Neuronal stem cell (in vitro differentiated cells): ENCODE measurements at regions not wholly inside any gene's neighbourhood (a gene's known extent, or its start where the extent isn't known, plus 50 kb on each side); places are given as distances from the start of the nearest gene placed in this dataset.

Experiments used
- DNase-seq: peaks from one replicate; pipeline ENCODE4 v3.0.0-alpha.2; 2013; ENCODE audit warnings: low spot score
- H2AFZ ChIP-seq: one replicate; pipeline ENCODE4 v1.6.1; 2013; ENCODE audit warnings: mild to moderate bottlenecking, low read length, inconsistent platforms
- H2AK5ac ChIP-seq: 2 replicates; pipeline ENCODE4 v1.6.1; 2013; ENCODE audit warnings: low read depth, mild to moderate bottlenecking, inconsistent platforms, low read length, moderate library complexity, mixed read lengths
- H2BK120ac ChIP-seq: 2 replicates; pipeline ENCODE4 v1.6.1; 2013; ENCODE audit warnings: low read depth, mild to moderate bottlenecking, inconsistent platforms, low read length, moderate library complexity, mixed read lengths
- H2BK12ac ChIP-seq: one replicate; pipeline ENCODE4 v1.6.1; 2013; ENCODE audit warnings: low read length, inconsistent platforms
- H2BK15ac ChIP-seq: 2 replicates; pipeline ENCODE4 v1.6.1; 2013; ENCODE audit warnings: mild to moderate bottlenecking, low read length, inconsistent platforms, mixed read lengths
- H2BK5ac ChIP-seq: one replicate; pipeline ENCODE4 v1.6.1; 2013; ENCODE audit warnings: inconsistent platforms, mild to moderate bottlenecking, low read length, moderate library complexity
- H3K14ac ChIP-seq: one replicate; pipeline ENCODE4 v1.6.1; 2013; ENCODE audit warnings: low read length, inconsistent platforms
- H3K18ac ChIP-seq: 2 replicates; pipeline ENCODE4 v1.6.1; 2013; ENCODE audit warnings: low read length, inconsistent platforms
- H3K23ac ChIP-seq: 2 replicates; pipeline ENCODE4 v1.6.1; 2013; ENCODE audit warnings: low read depth, mild to moderate bottlenecking, mixed read lengths, low read length, inconsistent platforms; ENCODE audit not compliant: poor library complexity
- H3K27ac ChIP-seq: replicated peaks from 3 replicates; pipeline ENCODE4 v1.5.1; 2013; ENCODE audit warnings: low read length, inconsistent platforms
- H3K27me3 ChIP-seq, 3 experiments: 2 replicates each; pipeline ENCODE4 v1.6.1; 2013; ENCODE audit warnings: low read length in 3 of 3, mild to moderate bottlenecking in 2 of 3, inconsistent platforms in 1 of 3, low read depth in 1 of 3, mixed read lengths in 1 of 3, moderate library complexity in 1 of 3; ENCODE audit not compliant: control insufficient read depth in 3 of 3, insufficient read depth in 3 of 3
- H3K36me3 ChIP-seq, 2 donors: replicated peaks in 1 of 2; 2 replicates each; pipeline ENCODE4 v1.6.1; 2013; ENCODE audit warnings: low read length in 2 of 2; ENCODE audit not compliant: control insufficient read depth in 2 of 2, insufficient read depth in 2 of 2
- H3K4ac ChIP-seq: 2 replicates; pipeline ENCODE4 v1.6.1; 2013; ENCODE audit warnings: inconsistent platforms, mild to moderate bottlenecking, low read length, moderate library complexity
- H3K4me1 ChIP-seq, 2 donors: 1 replicate in 1 of 2; 2 replicates in 1 of 2; pipeline ENCODE4 v1.6.1; 2013; ENCODE audit warnings: low read length in 2 of 2, low read depth in 1 of 2; ENCODE audit not compliant: control insufficient read depth in 2 of 2, insufficient read depth in 1 of 2
- H3K4me2 ChIP-seq: one replicate; pipeline ENCODE4 v1.6.1; 2013; ENCODE audit warnings: mild to moderate bottlenecking, low read length, inconsistent platforms; ENCODE audit not compliant: insufficient read depth, poor library complexity, severe bottlenecking
- H3K4me3 ChIP-seq, 2 donors: 2 replicates each; pipeline ENCODE4 v1.5.1; 2013; ENCODE audit warnings: low read length in 2 of 2, mild to moderate bottlenecking in 2 of 2, inconsistent platforms in 1 of 2, moderate library complexity in 1 of 2
- H3K79me1 ChIP-seq: one replicate; pipeline ENCODE4 v1.6.1; 2013; ENCODE audit warnings: low read depth, mild to moderate bottlenecking, inconsistent platforms, low read length, moderate library complexity
- H3K9ac ChIP-seq: one replicate; pipeline ENCODE4 v1.6.1; 2013; ENCODE audit warnings: mild to moderate bottlenecking, low read depth, low read length, inconsistent platforms; ENCODE audit not compliant: poor library complexity
- H3K9me3 ChIP-seq, 2 donors: replicated peaks in 1 of 2; 2 replicates each; pipeline versions ENCODE3 to v1.6.1; 2013; ENCODE audit warnings: low read length in 2 of 2, mild to moderate bottlenecking in 2 of 2, inconsistent platforms in 1 of 2, low read depth in 1 of 2, mixed read lengths in 1 of 2, moderate library complexity in 1 of 2; ENCODE audit not compliant: control insufficient read depth in 2 of 2, insufficient read depth in 1 of 2
- H4K8ac ChIP-seq: one replicate; pipeline ENCODE4 v1.6.1; 2013; ENCODE audit warnings: low read depth, mild to moderate bottlenecking, inconsistent platforms, low read length, moderate library complexity
- H4K91ac ChIP-seq: one replicate; pipeline ENCODE4 v1.6.1; 2013; ENCODE audit warnings: low read length, low read depth, mild to moderate bottlenecking, inconsistent platforms; ENCODE audit not compliant: poor library complexity
- WGBS, 2 donors: extraction: QIAGEN DNeasy Blood & Tissue Kit; methylation state at CpG; one replicate each; pipeline ENCODE4 v1.1.7; 2013; ENCODE audit warnings: missing lambda C conversion rate in 2 of 2, mixed read lengths in 1 of 2; ENCODE audit not compliant: insufficient read length in 2 of 2, insufficient replicate concordance in 1 of 2; ENCODE audit errors: extremely low coverage in 2 of 2; 5-methylcytosine and 5-hydroxymethylcytosine counted together

GRCh38 chr6:139534472-139535115, 160.1 kb upstream of the CITED2 start:
- H3K4ac ChIP-seq: no peak overlapping the region
- H2BK12ac ChIP-seq: no peak overlapping the region
- no CpG with 5 or more reads among the region's 5 CpGs for WGBS, 2 donors
- H3K9me3 ChIP-seq: no peaks in the 10 kb centered on the region
- peak overlapping the region; percentile 34 for H2AFZ ChIP-seq
- H4K91ac ChIP-seq: peak overlapping the region; percentile 6
- no peak overlapping the region for H3K4me2 ChIP-seq
- H4K8ac ChIP-seq: no peak overlapping the region
- H3K4me3 ChIP-seq: no peak overlapping the region
- H3K36me3 ChIP-seq: no peaks in the 10 kb centered on the region
- no peak overlapping the region for H3K9ac ChIP-seq
- H3K79me1 ChIP-seq: no peaks in the 10 kb centered on the region
- H2BK120ac ChIP-seq: no peak overlapping the region
- no peak overlapping the region for H3K14ac ChIP-seq
- no peak overlapping the region for H2BK15ac ChIP-seq
- H3K4me1 ChIP-seq: peaks cover 3 to 7% of the 10 kb centered on the region in 2 donors
- no peak overlapping the region for H2AK5ac ChIP-seq
- no peak overlapping the region for H2BK5ac ChIP-seq
- peak overlapping the region; percentile 18 for H3K18ac ChIP-seq
- no peak overlapping the region for H3K27ac ChIP-seq
- no peaks in the 10 kb centered on the region for H3K27me3 ChIP-seq
- no peak overlapping the region for H3K23ac ChIP-seq
- no peak for DNase-seq

- Histone ChIP-seq H3K14ac (no peak overlapping the region), H3K4me1 (peaks cover 3 to 7% of the 10 kb centered on the region in 2 donors), H2AK5ac (no peak overlapping the region), H3K4me2 (no peak overlapping the region), H3K4ac (no peak overlapping the region), H3K18ac (no peak overlapping the region), H3K27ac (no peak overlapping the region), H4K8ac (no peak overlapping the region), H3K9me3 (no peaks in the 10 kb centered on the region), H2BK120ac (no peak overlapping the region), H2BK15ac (peak overlapping the region; percentile 28), H4K91ac (peak overlapping the region; percentile 6), H3K23ac (no peak overlapping the region), H3K9ac (no peak overlapping the region), H3K27me3 (no peaks in the 10 kb centered on the region), H3K4me3 (no peak overlapping the region), H2BK5ac (no peak overlapping the region), H2AFZ (peak overlapping the region; percentile 49), H3K79me1 (no peaks in the 10 kb centered on the region), H3K36me3 (no peaks in the 10 kb centered on the region), H2BK12ac (no peak overlapping the region)
- no peak for DNase-seq
- WGBS, 2 donors: no CpG with 5 or more reads among the region's 11 CpGs
Observed at GRCh38 chr6:139533573-139534471, 159.4 kb upstream of the CITED2 start.

GRCh38 chr6:139533171-139533570, 158.7 kb upstream of the CITED2 start:
- Histone ChIP-seq H3K27me3 (no peaks in the 10 kb centered on the region), H2AFZ (peak overlapping the region; percentile 49), H4K91ac (no peak overlapping the region), H3K9me3 (no peaks in the 10 kb centered on the region), H3K4me3 (no peak overlapping the region), H3K14ac (no peak overlapping the region), H3K4me2 (no peak overlapping the region), H2BK5ac (no peak overlapping the region), H3K18ac (no peak overlapping the region), H3K9ac (no peak overlapping the region), H3K4ac (no peak overlapping the region), H3K79me1 (no peaks in the 10 kb centered on the region), H3K36me3 (no peaks in the 10 kb centered on the region), H3K27ac (no peak overlapping the region), H3K23ac (no peak overlapping the region), H2AK5ac (no peak overlapping the region), H2BK12ac (no peak overlapping the region), H4K8ac (no peak overlapping the region), H2BK120ac (no peak overlapping the region), H3K4me1 (peaks cover 3 to 7% of the 10 kb centered on the region in 2 donors), H2BK15ac (no peak overlapping the region)
- DNase-seq: no peak
- WGBS, 2 donors: no CpG with 5 or more reads among the region's 4 CpGs
